HAP-1 (cell line): ENCODE measurements at regions not wholly inside any gene's neighbourhood (a gene's known extent, or its start where the extent isn't known, plus 50 kb on each side); places are given as distances from the start of the nearest gene placed in this dataset.

Experiments used
- DNase-seq, 2 experiments: peaks; one replicate each; pipeline ENCODE4 v3.0.0-alpha.2; 2016 to 2020; ENCODE audit warnings: low spot score in 2 of 2
- H3K27me3 ChIP-seq: fragments of 250-450 bp; sonication (Bioruptor Pico); 2 replicates; pipeline ENCODE4 v1.5.1; 2020; ENCODE audit warnings: low read depth, mild to moderate bottlenecking, moderate library complexity
- H3K36me3 ChIP-seq: fragments of 250-450 bp; sonication (Bioruptor Pico); replicated peaks from 2 replicates; pipeline ENCODE4 v1.5.1; 2020; ENCODE audit warnings: mild to moderate bottlenecking
- H3K4me1 ChIP-seq: fragments of 250-450 bp; sonication (Bioruptor Pico); 2 replicates; pipeline ENCODE4 v1.5.1; 2020; ENCODE audit warnings: mild to moderate bottlenecking
- H3K4me3 ChIP-seq: fragments of 250-450 bp; sonication (Bioruptor Pico); 2 replicates; pipeline ENCODE4 v1.5.1; 2020; ENCODE audit warnings: mild to moderate bottlenecking, moderate library complexity
- H3K9me3 ChIP-seq: fragments of 250-450 bp; sonication (Bioruptor Pico); 2 replicates; pipeline ENCODE4 v1.5.1; 2020; ENCODE audit warnings: mild to moderate bottlenecking, moderate library complexity
- in situ Hi-C: fragments of 300-500 bp; cut with MboI; formaldehyde crosslinking; loops from 3 replicates; pipeline ENCODE4 v1.14.3; 2020; ENCODE audit warnings: low sequenced_read_pairs, inconsistent platforms, mixed read lengths

- Histone ChIP-seq H3K4me1 (no peaks in the 10 kb centered on the region), H3K27me3 (no peaks in the 10 kb centered on the region), H3K36me3 (no peaks in the 10 kb centered on the region), H3K4me3 (no peak overlapping the region), H3K9me3 (no peaks in the 10 kb centered on the region)
- no peak for DNase-seq
- in situ Hi-C loops: no loop called here
Measured at GRCh38 chrX:9133426-9133825, 99.5 kb upstream of the FAM9B start.

- no peaks in the 10 kb centered on the region for H3K36me3 ChIP-seq
- H3K9me3 ChIP-seq: no peaks in the 10 kb centered on the region
- no peak for DNase-seq
- no peaks in the 10 kb centered on the region for H3K4me1 ChIP-seq
- H3K4me3 ChIP-seq: no peak overlapping the region
- in situ Hi-C loops: no loop called here
- H3K27me3 ChIP-seq: no peaks in the 10 kb centered on the region
Measured at GRCh38 chrX:9134366-9134765, 100.4 kb upstream of the FAM9B start.

- H3K9me3 ChIP-seq: no peaks in the 10 kb centered on the region
- in situ Hi-C loops: no loop called here
- H3K27me3 ChIP-seq: no peaks in the 10 kb centered on the region
- no peaks in the 10 kb centered on the region for H3K36me3 ChIP-seq
- no peaks in the 10 kb centered on the region for H3K4me1 ChIP-seq
- DNase-seq: no peak
- H3K4me3 ChIP-seq: no peak overlapping the region
Measured at GRCh38 chrX:9135901-9136510, 102.1 kb upstream of the FAM9B start.

- Histone ChIP-seq H3K36me3 (no peaks in the 10 kb centered on the region), H3K27me3 (no peaks in the 10 kb centered on the region), H3K4me1 (no peaks in the 10 kb centered on the region), H3K4me3 (no peak overlapping the region), H3K9me3 (no peaks in the 10 kb centered on the region)
- in situ Hi-C loops: no loop called here
- no peak for DNase-seq
Measured at GRCh38 chrX:9137152-9137551, 103.2 kb upstream of the FAM9B start.

- H3K4me3 ChIP-seq: no peak overlapping the region
- H3K9me3 ChIP-seq: no peaks in the 10 kb centered on the region
- H3K27me3 ChIP-seq: no peaks in the 10 kb centered on the region
- in situ Hi-C loops: no loop called here
- H3K36me3 ChIP-seq: no peaks in the 10 kb centered on the region
- no peak for DNase-seq
- H3K4me1 ChIP-seq: no peaks in the 10 kb centered on the region
Measured at GRCh38 chrX:9141496-9141895, 107.6 kb upstream of the FAM9B start.

GRCh38 chrX:9144701-9145241, 110.8 kb upstream of the FAM9B start:
- Histone ChIP-seq H3K36me3 (no peaks in the 10 kb centered on the region), H3K27me3 (no peaks in the 10 kb centered on the region), H3K4me3 (no peak overlapping the region), H3K4me1 (no peaks in the 10 kb centered on the region), H3K9me3 (no peaks in the 10 kb centered on the region)
- DNase-seq: no peak
- in situ Hi-C loops: no loop called here

GRCh38 chrX:9146657-9147056, 112.7 kb upstream of the FAM9B start:
- in situ Hi-C loops: no loop called here
- Histone ChIP-seq H3K4me3 (no peak overlapping the region), H3K9me3 (no peaks in the 10 kb centered on the region; the same call in 1 of the 2 replicates), H3K36me3 (no peaks in the 10 kb centered on the region), H3K27me3 (no peaks in the 10 kb centered on the region), H3K4me1 (no peaks in the 10 kb centered on the region)
- no peak for DNase-seq

- H3K27me3 ChIP-seq: no peaks in the 10 kb centered on the region
- no peak overlapping the region for H3K4me3 ChIP-seq
- no peak for DNase-seq
- H3K36me3 ChIP-seq: no peaks in the 10 kb centered on the region
- in situ Hi-C loops: no loop called here
- H3K9me3 ChIP-seq: no peaks in the 10 kb centered on the region; the same call in 1 of the 2 replicates
- H3K4me1 ChIP-seq: no peaks in the 10 kb centered on the region
Measured at GRCh38 chrX:9147086-9147485, 113.2 kb upstream of the FAM9B start.

- peak in 1 of 2 experiments; percentile 27 for DNase-seq
- in situ Hi-C loops: no loop called here
- H3K36me3 ChIP-seq: no peaks in the 10 kb centered on the region
- H3K4me3 ChIP-seq: no peak overlapping the region
- no peaks in the 10 kb centered on the region for H3K4me1 ChIP-seq
- no peaks in the 10 kb centered on the region; the same call in 1 of the 2 replicates for H3K9me3 ChIP-seq
- H3K27me3 ChIP-seq: no peaks in the 10 kb centered on the region
Measured at GRCh38 chrX:9147726-9148125, 113.8 kb upstream of the FAM9B start.

GRCh38 chrX:9148615-9149399, 114.9 kb upstream of the FAM9B start:
- Histone ChIP-seq H3K27me3 (no peaks in the 10 kb centered on the region), H3K4me1 (no peaks in the 10 kb centered on the region), H3K36me3 (no peaks in the 10 kb centered on the region), H3K4me3 (no peak overlapping the region), H3K9me3 (no peaks in the 10 kb centered on the region; the same call in 1 of the 2 replicates)
- in situ Hi-C loops: no loop called here
- no peak for DNase-seq

- peak in 1 of 2 experiments; percentile 7 for DNase-seq
- H3K36me3 ChIP-seq: no peaks in the 10 kb centered on the region
- no peaks in the 10 kb centered on the region for H3K27me3 ChIP-seq
- H3K4me1 ChIP-seq: no peaks in the 10 kb centered on the region
- H3K4me3 ChIP-seq: no peak overlapping the region
- H3K9me3 ChIP-seq: no peaks in the 10 kb centered on the region; the same call in 1 of the 2 replicates
- in situ Hi-C loops: no loop called here
Measured at GRCh38 chrX:9149501-9150245, 115.7 kb upstream of the FAM9B start.

GRCh38 chrX:9151772-9152307, 117.9 kb upstream of the FAM9B start:
- H3K36me3 ChIP-seq: no peaks in the 10 kb centered on the region
- H3K9me3 ChIP-seq: no peaks in the 10 kb centered on the region; the same call in 1 of the 2 replicates
- H3K4me1 ChIP-seq: no peaks in the 10 kb centered on the region
- DNase-seq: no peak
- H3K4me3 ChIP-seq: no peak overlapping the region
- no peaks in the 10 kb centered on the region for H3K27me3 ChIP-seq
- in situ Hi-C loops: no loop called here

GRCh38 chrX:9153300-9153699, 119.4 kb upstream of the FAM9B start:
- no peaks in the 10 kb centered on the region; the same call in 1 of the 2 replicates for H3K9me3 ChIP-seq
- no peaks in the 10 kb centered on the region for H3K4me1 ChIP-seq
- H3K27me3 ChIP-seq: no peaks in the 10 kb centered on the region
- in situ Hi-C loops: no loop called here
- DNase-seq: no peak
- no peaks in the 10 kb centered on the region for H3K36me3 ChIP-seq
- no peak overlapping the region for H3K4me3 ChIP-seq
